K562 (cell line): ENCODE measurements at regions not wholly inside any gene's neighbourhood (a gene's known extent, or its start where the extent isn't known, plus 50 kb on each side); places are given as distances from the start of the nearest gene placed in this dataset.
A peak's percentile ranks its signal among the peaks of the same experiment; 100 is the strongest.

Experiments used
- ATAC-seq: fragments of 200-7000 bp; cut with Tn5 transposase; 3 replicates; pipeline ENCODE4 v1.9.1; 2020; ENCODE audit warnings: moderate library complexity
- BruUV-seq: library from RNA; stranded (reverse); fragments of 400-500 nt; replicated peaks from 2 replicates; lab custom pipeline; 2021; lab: Mats Ljungman, UMichigan
- CTCF ChIA-PET: fragments of 300-600 bp; formaldehyde crosslinking; extraction: SDS; loops from one replicate; lab custom pipeline; 2021; ENCODE audit warnings: low intra/inter-chr PET ratio; lab: Yijun Ruan, JAX
- POLR2A ChIA-PET: fragments of 300-600, 350-650 bp; sonication (Branson Sonifier 250); formaldehyde crosslinking; extraction: SDS; loops from one replicate; lab custom pipeline; 2021; ENCODE audit warnings: antibody characterized with exemption, inconsistent platforms; lab: Yijun Ruan, JAX
- DNase-seq, 4 experiments: peaks; one replicate each; pipeline versions ENCODE4 v3.0.0 to v3.0.0-alpha.2; 2011 to 2018; ENCODE audit warnings: low spot score in 3 of 4, mixed read lengths in 3 of 4; ENCODE audit errors: extremely low read depth in 1 of 4
- FAIRE-seq: peaks from 2 replicates; lab custom pipeline; 2011; peaks lifted over from hg19 to GRCh38; lab: Jason Lieb, UNC
- H2AFZ ChIP-seq: 2 replicates; pipeline ENCODE4 v1.6.0; 2011; ENCODE audit warnings: low read depth, low read length, control low read depth, inconsistent platforms
- H3K27ac ChIP-seq: fragments of 200-600 bp; 3 replicates; pipeline ENCODE4 v1.8.0; 2011; ENCODE audit warnings: low read depth, mild to moderate bottlenecking, control low read depth, inconsistent platforms, low read length, moderate library complexity, mixed read lengths; ENCODE audit errors: extremely low read depth
- H3K27me3 ChIP-seq, 2 experiments: fragments of 300-600 bp in 1 of 2; 2 replicates in 1 of 2; 3 replicates in 1 of 2; pipeline versions ENCODE4 v1.6.0 to v1.8.0; 2011; ENCODE audit warnings: inconsistent platforms in 2 of 2, low read length in 2 of 2, mild to moderate bottlenecking in 1 of 2, mixed read lengths in 1 of 2, moderate library complexity in 1 of 2; ENCODE audit not compliant: control insufficient read depth in 2 of 2, insufficient read depth in 2 of 2
- H3K36me3 ChIP-seq: fragments of 300-600 bp; 3 replicates; pipeline ENCODE4 v1.8.0; 2011; ENCODE audit warnings: mild to moderate bottlenecking, low read length, inconsistent platforms; ENCODE audit not compliant: control insufficient read depth, insufficient read depth
- H3K4me1 ChIP-seq, 2 experiments: fragments of 200-600 bp in 1 of 2; replicated peaks in 1 of 2; 2 replicates in 1 of 2; 3 replicates in 1 of 2; pipeline versions ENCODE4 v1.5.1 to v1.8.0; 2011; ENCODE audit warnings: inconsistent platforms in 2 of 2, low read length in 2 of 2, mild to moderate bottlenecking in 1 of 2, mixed read lengths in 1 of 2, moderate library complexity in 1 of 2; ENCODE audit not compliant: control insufficient read depth in 2 of 2, insufficient read depth in 2 of 2
- H3K4me2 ChIP-seq: 2 replicates; pipeline ENCODE4 v1.6.1; 2011; ENCODE audit warnings: low read length, control low read depth, inconsistent platforms, mixed read lengths; ENCODE audit not compliant: insufficient read depth
- H3K4me3 ChIP-seq: fragments of 200-600 bp; sonication (generic), shearing (Covaris generic); 2 replicates; pipeline ENCODE4 v1.5.1; 2016; ENCODE audit warnings: control low read depth, inconsistent platforms
- H3K79me2 ChIP-seq: fragments of 200-600 bp; 3 replicates; pipeline ENCODE4 v1.8.0; 2011; ENCODE audit warnings: low read length, inconsistent platforms; ENCODE audit not compliant: control insufficient read depth, insufficient read depth
- H3K9ac ChIP-seq, 2 experiments: 2 replicates each; pipeline versions ENCODE4 v1.6.0 to v1.6.1; 2011; ENCODE audit warnings: low read depth in 2 of 2, low read length in 2 of 2, control low read depth in 1 of 2, inconsistent platforms in 1 of 2, mild to moderate bottlenecking in 1 of 2, mixed read lengths in 1 of 2; ENCODE audit not compliant: insufficient read depth in 1 of 2
- H3K9me1 ChIP-seq: one replicate; pipeline ENCODE4 v1.6.0; 2011; ENCODE audit warnings: inconsistent platforms, mild to moderate bottlenecking, low read length, moderate library complexity; ENCODE audit not compliant: control insufficient read depth, insufficient read depth
- H3K9me3 ChIP-seq: replicated peaks from 2 replicates; pipeline ENCODE4 v1.5.1; 2011; ENCODE audit warnings: low read depth, low read length, inconsistent platforms; ENCODE audit not compliant: control insufficient read depth, insufficient read depth
- H4K20me1 ChIP-seq: replicated peaks from 2 replicates; pipeline ENCODE4 v1.6.1; 2011; ENCODE audit warnings: low read length, inconsistent platforms, mixed read lengths; ENCODE audit not compliant: control insufficient read depth, insufficient read depth
- CTCF ChIP-seq, 3 experiments: IDR thresholded peaks in 2 of 3; conservative IDR thresholded peaks in 1 of 3; 2 replicates each; pipeline ENCODE4 v1.5.1; 2011 to 2012; ENCODE audit warnings: low read length in 3 of 3, mild to moderate bottlenecking in 3 of 3, control low read depth in 2 of 3, improper control_type of control experiment in 1 of 3, inconsistent platforms in 1 of 3, low read depth in 1 of 3, mixed read lengths in 1 of 3, moderate library complexity in 1 of 3; ENCODE audit not compliant: insufficient read depth in 2 of 3
- NR0B1 ChIP-seq: fragments of 450-650 bp; IDR thresholded peaks from one replicate; pipeline ENCODE4 v1.6.1; 2018; ENCODE audit warnings: mild to moderate bottlenecking, moderate library complexity; ENCODE audit not compliant: partially characterized antibody
- RAD21 ChIP-seq, 2 experiments: fragments of 250-450 bp in 1 of 2; fragments of 450-650 bp in 1 of 2; sonication (Bioruptor Pico) in 1 of 2; formaldehyde crosslinking in 1 of 2; IDR thresholded peaks in 1 of 2; conservative IDR thresholded peaks in 1 of 2; 2 replicates each; pipeline versions ENCODE4 v1.4.0 to v1.8.0; 2020 to 2022; ENCODE audit warnings: mild to moderate bottlenecking in 2 of 2, moderate library complexity in 1 of 2
- WGBS: fragments of 100-300 bp; shearing (Covaris generic); methylation state at CpG from one replicate; pipeline ENCODE4 v1.1.6; 2016; ENCODE audit warnings: low coverage, mixed read lengths; ENCODE audit not compliant: insufficient coverage; ENCODE audit errors: missing lambda C conversion rate; 5-methylcytosine and 5-hydroxymethylcytosine counted together
- in situ Hi-C: fragments of 300-500 bp; cut with MboI; formaldehyde crosslinking; loops from 4 replicates; pipeline ENCODE4 v1.15.0; 2018; ENCODE audit warnings: inconsistent platforms, mixed read lengths
- intact Hi-C: fragments of 100-400 bp; cut with micrococcal nuclease; formaldehyde crosslinking; loops from 2 replicates; pipeline ENCODE4 v1.14.2; 2022

GRCh38 chr9:136597965-136598364 is 52.1 kb upstream of the NOTCH1 start:
- Histone ChIP-seq H2AFZ (no peak overlapping the region), H3K4me3 (no peak overlapping the region), H3K36me3 (no peaks in the 10 kb centered on the region), H3K4me1 (peaks cover 0 to 48% of the 10 kb centered on the region in 2 experiments; a peak in 2 of 5 replicates), H3K79me2 (no peaks in the 10 kb centered on the region), H3K9me1 (no peaks in the 10 kb centered on the region), H4K20me1 (no peaks in the 10 kb centered on the region), H3K9me3 (0 out of 2 replicates have a peak, but pooled peaks cover 3% of the 10 kb centered on the region), H3K27ac (no peak overlapping the region), H3K4me2 (no peak overlapping the region), H3K27me3 (peaks cover 15 to 24% of the 10 kb centered on the region in 2 experiments), H3K9ac (no peak overlapping the region)
- FAIRE-seq (no peak), ATAC-seq (peak; percentile 63; the same call in 2 of the 3 replicates), DNase-seq (no peak)
- TF ChIP-seq NR0B1 (no peak), RAD21 (CRISPR knock-in tag; conservative IDR thresholded peaks at IDR 0.05 in 1 of 2, IDR thresholded peaks at IDR 0.05 in 1 of 2) (peak in 1 of 2 experiments; percentile 8; a peak in 1 of 4 replicates), CTCF (IDR thresholded peaks at IDR 0.05 in 2 of 3, conservative IDR thresholded peaks at IDR 0.05 in 1 of 3; ENCODE audit: insufficient read depth in 2 of 3, low read depth in 1 of 3, low read length in 3 of 3) (peak in 1 of 3 experiments; percentile 18; a peak in 1 of 6 replicates)
- ChIA-PET CTCF (no interaction called here), POLR2A (interaction anchor here (0.6 kb wide), 1 partner anchor 41 kb away, joined by 3 read pairs; no protein-coding TSS in a partner anchor)
- 35% methylated on average over 5 of the region's 9 CpGs for WGBS
- intact Hi-C loops: no loop called here
- no TSS peak for BruUV-seq
- in situ Hi-C loops: no loop called here
